ENCODE measurements at regions not wholly inside any gene's neighbourhood (a gene's known extent, or its start where the extent isn't known, plus 50 kb on each side); places are given as distances from the start of the nearest gene placed in this dataset.

GRCh38 chr7:118003476-118003875 is 130.2 kb upstream of the CTTNBP2 start:
- Histone ChIP-seq H3K9me3 (ENCODE audit: control insufficient read depth in 4 of 4, low read length in 3 of 4) (no peaks in the 10 kb centered on the region), H3K9ac (ENCODE audit: low read depth in 1 of 2, low read length in 2 of 2) (no peak overlapping the region), H3K27ac (ENCODE audit: low read depth in 1 of 2, low read length in 2 of 2) (no peak overlapping the region), H3K4me1 (ENCODE audit: control insufficient read depth in 4 of 4, insufficient read depth in 4 of 4, low read length in 3 of 4) (peaks cover 0 to 3% (median 0%) of the 10 kb centered on the region in 4 donors), H3K27me3 (ENCODE audit: control insufficient read depth in 4 of 4, insufficient read depth in 4 of 4, low read length in 3 of 4) (no peaks in the 10 kb centered on the region), H3K4me3 (ENCODE audit: low read depth in 1 of 3, low read length in 3 of 3) (no peak overlapping the region), H3K36me3 (ENCODE audit: control insufficient read depth in 4 of 4, insufficient read depth in 3 of 4, low read depth in 1 of 4, low read length in 3 of 4) (no peaks in the 10 kb centered on the region)
- WGBS = 65% methylated on average over 1 of the region's 1 CpG
- DNase-seq (ENCODE audit: low spot score) = no peak
- TF ChIP-seq EGR1 (IDR thresholded peaks at IDR 0.05; ENCODE audit: low read depth in 2 of 2) (no peak), HNF4A (conservative IDR thresholded peaks at IDR 0.05) (no peak), TAF1 (conservative IDR thresholded peaks at IDR 0.05) (no peak), RXRA (IDR thresholded peaks at IDR 0.05) (no peak), HNF4G (IDR thresholded peaks at IDR 0.05) (no peak), SP1 (IDR thresholded peaks at IDR 0.05) (no peak), NR2F2 (IDR thresholded peaks at IDR 0.05) (no peak)
- TF ChIP-seq, protein P1, sequence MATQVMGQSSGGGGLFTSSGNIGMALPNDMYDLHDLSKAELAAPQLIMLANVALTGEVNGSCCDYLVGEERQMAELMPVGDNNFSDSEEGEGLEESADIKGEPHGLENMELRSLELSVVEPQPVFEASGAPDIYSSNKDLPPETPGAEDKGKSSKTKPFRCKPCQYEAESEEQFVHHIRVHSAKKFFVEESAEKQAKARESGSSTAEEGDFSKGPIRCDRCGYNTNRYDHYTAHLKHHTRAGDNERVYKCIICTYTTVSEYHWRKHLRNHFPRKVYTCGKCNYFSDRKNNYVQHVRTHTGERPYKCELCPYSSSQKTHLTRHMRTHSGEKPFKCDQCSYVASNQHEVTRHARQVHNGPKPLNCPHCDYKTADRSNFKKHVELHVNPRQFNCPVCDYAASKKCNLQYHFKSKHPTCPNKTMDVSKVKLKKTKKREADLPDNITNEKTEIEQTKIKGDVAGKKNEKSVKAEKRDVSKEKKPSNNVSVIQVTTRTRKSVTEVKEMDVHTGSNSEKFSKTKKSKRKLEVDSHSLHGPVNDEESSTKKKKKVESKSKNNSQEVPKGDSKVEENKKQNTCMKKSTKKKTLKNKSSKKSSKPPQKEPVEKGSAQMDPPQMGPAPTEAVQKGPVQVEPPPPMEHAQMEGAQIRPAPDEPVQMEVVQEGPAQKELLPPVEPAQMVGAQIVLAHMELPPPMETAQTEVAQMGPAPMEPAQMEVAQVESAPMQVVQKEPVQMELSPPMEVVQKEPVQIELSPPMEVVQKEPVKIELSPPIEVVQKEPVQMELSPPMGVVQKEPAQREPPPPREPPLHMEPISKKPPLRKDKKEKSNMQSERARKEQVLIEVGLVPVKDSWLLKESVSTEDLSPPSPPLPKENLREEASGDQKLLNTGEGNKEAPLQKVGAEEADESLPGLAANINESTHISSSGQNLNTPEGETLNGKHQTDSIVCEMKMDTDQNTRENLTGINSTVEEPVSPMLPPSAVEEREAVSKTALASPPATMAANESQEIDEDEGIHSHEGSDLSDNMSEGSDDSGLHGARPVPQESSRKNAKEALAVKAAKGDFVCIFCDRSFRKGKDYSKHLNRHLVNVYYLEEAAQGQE (IDR thresholded peaks at IDR 0.05) = no peak

GRCh38 chr7:118005026-118005425 is 131.8 kb upstream of the CTTNBP2 start:
- TF ChIP-seq ATF3 (IDR thresholded peaks at IDR 0.05) (no peak), YY1 (IDR thresholded peaks at IDR 0.05) (no peak), RAD21 (IDR thresholded peaks at IDR 0.05) (no peak), GABPA (IDR thresholded peaks at IDR 0.05 in 1 of 2, conservative IDR thresholded peaks at IDR 0.05 in 1 of 2) (no peak), NR2F2 (IDR thresholded peaks at IDR 0.05) (no peak), TAF1 (conservative IDR thresholded peaks at IDR 0.05) (no peak), FOXA2 (IDR thresholded peaks at IDR 0.05) (no peak), ZBTB33 (IDR thresholded peaks at IDR 0.05) (no peak), JUND (IDR thresholded peaks at IDR 0.05) (no peak), HNF4A (conservative IDR thresholded peaks at IDR 0.05) (no peak), SP1 (IDR thresholded peaks at IDR 0.05) (no peak), CTCF (IDR thresholded peaks at IDR 0.05; ENCODE audit: low read depth, low read length, missing input control) (no peak), FOXA1 (IDR thresholded peaks at IDR 0.05) (no peak), RXRA (IDR thresholded peaks at IDR 0.05) (no peak)
- TF ChIP-seq, protein P2, sequence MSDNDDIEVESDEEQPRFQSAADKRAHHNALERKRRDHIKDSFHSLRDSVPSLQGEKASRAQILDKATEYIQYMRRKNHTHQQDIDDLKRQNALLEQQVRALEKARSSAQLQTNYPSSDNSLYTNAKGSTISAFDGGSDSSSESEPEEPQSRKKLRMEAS (IDR thresholded peaks at IDR 0.05) = no peak
- TF ChIP-seq, protein P1 (IDR thresholded peaks at IDR 0.05) = no peak
- no peak overlapping the region for H3K9ac ChIP-seq (ENCODE audit: low read depth in 1 of 2, low read length in 2 of 2)
- WGBS = 79% methylated on average over 4 of the region's 4 CpGs
- no peaks in the 10 kb centered on the region for H3K36me3 ChIP-seq (ENCODE audit: control insufficient read depth in 4 of 4, insufficient read depth in 3 of 4, low read depth in 1 of 4, low read length in 3 of 4)
- no peak overlapping the region for H3K4me3 ChIP-seq (ENCODE audit: low read depth in 1 of 3, low read length in 3 of 3)
- no peaks in the 10 kb centered on the region for H3K27me3 ChIP-seq (ENCODE audit: control insufficient read depth in 4 of 4, insufficient read depth in 4 of 4, low read length in 3 of 4)
- H3K4me1 ChIP-seq (ENCODE audit: control insufficient read depth in 4 of 4, insufficient read depth in 4 of 4, low read length in 3 of 4) = peaks cover 0 to 3% (median 0%) of the 10 kb centered on the region in 4 donors
- H3K27ac ChIP-seq (ENCODE audit: low read depth in 1 of 2, low read length in 2 of 2) = no peak overlapping the region
- no peak for DNase-seq (ENCODE audit: low spot score)
- H3K9me3 ChIP-seq (ENCODE audit: control insufficient read depth in 4 of 4, low read length in 3 of 4) = no peaks in the 10 kb centered on the region

Measured in liver (tissue), 8 donors.